ENCODE measurements at regions not wholly inside any gene's neighbourhood (a gene's known extent, or its start where the extent isn't known, plus 50 kb on each side); places are given as distances from the start of the nearest gene placed in this dataset.

GRCh38 chr12:60148831-60149230 lies 553.0 kb downstream of the SLC16A7 start:
- no peak for TF ChIP-seq EZH2 (IDR thresholded peaks at IDR 0.05; ENCODE audit: low read length)
- TF ChIP-seq, protein P1, sequence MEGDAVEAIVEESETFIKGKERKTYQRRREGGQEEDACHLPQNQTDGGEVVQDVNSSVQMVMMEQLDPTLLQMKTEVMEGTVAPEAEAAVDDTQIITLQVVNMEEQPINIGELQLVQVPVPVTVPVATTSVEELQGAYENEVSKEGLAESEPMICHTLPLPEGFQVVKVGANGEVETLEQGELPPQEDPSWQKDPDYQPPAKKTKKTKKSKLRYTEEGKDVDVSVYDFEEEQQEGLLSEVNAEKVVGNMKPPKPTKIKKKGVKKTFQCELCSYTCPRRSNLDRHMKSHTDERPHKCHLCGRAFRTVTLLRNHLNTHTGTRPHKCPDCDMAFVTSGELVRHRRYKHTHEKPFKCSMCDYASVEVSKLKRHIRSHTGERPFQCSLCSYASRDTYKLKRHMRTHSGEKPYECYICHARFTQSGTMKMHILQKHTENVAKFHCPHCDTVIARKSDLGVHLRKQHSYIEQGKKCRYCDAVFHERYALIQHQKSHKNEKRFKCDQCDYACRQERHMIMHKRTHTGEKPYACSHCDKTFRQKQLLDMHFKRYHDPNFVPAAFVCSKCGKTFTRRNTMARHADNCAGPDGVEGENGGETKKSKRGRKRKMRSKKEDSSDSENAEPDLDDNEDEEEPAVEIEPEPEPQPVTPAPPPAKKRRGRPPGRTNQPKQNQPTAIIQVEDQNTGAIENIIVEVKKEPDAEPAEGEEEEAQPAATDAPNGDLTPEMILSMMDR (optimal IDR thresholded peaks at IDR 0.05 in 1 of 3, IDR thresholded peaks at IDR 0.05 in 1 of 3, conservative IDR thresholded peaks at IDR 0.05 in 1 of 3; ENCODE audit: extremely low read depth in 1 of 3, insufficient read depth in 2 of 3, low read length in 3 of 3), result no peak
